GM19468 (cell line): ENCODE measurements at regions not wholly inside any gene's neighbourhood (a gene's known extent, or its start where the extent isn't known, plus 50 kb on each side); places are given as distances from the start of the nearest gene placed in this dataset.
"Not testable (repeated sequence)": the region's sequence is repeated elsewhere in the genome, so short reads cannot be mapped to it uniquely, and the experiment has no call there.

Source experiments
- ATAC-seq: cut with Tn5 transposase; IDR thresholded peaks from one replicate; pipeline ENCODE4 v1.9.1; 2021; ENCODE audit warnings: mild to moderate bottlenecking, moderate library complexity, moderate number of reproducible peaks; ENCODE audit not compliant: unreplicated experiment; ENCODE audit errors: extremely low read depth

DNA sequence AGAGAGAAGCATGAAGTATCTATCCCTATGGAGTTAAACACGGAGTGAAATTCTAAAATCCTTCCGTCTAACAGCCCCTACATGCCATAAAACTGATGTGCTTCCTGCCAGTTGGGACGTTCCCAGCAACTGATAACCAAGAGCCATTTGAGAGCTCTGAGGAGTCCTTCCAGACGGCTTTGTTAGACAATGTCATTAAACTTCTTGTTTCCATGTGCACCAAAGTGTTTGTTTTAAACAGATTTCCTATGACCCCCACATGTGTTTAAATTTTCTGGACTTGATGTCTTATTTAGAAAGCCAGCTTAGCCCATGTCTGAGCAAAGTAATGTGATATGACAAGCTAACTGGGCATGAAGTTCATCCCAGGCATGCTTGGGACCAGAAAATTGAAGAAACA, 57.2 kb upstream of the LPAR1 start:
- no peak for ATAC-seq

DNA sequence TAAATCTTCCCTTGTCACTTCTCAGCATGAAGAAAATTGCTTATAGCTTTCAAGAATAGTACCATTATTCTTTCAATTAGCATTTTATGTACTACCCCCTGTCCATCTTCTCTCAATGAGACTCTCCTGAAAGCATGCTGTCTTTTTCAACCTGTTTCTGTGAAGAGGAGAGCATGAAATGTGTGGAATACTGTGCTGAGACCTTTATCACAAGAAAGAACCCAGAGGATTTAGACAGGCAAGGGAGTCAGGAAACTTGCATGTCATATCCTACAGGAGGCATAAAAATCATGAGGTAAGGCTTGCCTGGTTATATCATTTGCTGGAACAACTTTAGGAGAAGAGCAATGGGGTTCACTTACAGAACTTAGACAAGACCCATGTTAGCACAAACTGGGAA, 56.7 kb upstream of the LPAR1 start:
- no peak for ATAC-seq

DNA sequence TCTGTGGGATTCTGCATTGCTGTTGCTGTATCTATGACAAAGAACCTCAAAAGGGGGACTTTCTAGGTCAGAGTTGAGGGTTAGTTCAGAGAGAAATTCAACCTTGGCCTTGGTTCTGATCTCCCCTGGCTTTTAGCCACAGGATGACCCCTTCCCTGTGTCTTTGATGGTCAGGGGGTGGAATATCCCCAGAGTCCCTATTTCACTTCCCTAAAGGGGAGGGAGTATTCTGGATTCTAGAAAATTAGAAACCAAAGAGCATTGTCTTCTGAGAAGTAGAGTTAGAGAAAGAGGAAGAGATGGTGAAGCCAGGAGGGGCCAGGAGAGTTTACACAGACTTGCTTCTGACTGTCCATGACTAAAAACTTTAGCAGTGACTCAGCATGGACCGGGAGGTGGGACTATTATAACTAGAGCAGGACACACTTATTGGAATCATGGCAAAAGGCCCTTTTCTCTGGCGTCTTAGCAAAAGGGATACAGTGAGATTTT, 56.2 kb upstream of the LPAR1 start:
- ATAC-seq = no peak

DNA sequence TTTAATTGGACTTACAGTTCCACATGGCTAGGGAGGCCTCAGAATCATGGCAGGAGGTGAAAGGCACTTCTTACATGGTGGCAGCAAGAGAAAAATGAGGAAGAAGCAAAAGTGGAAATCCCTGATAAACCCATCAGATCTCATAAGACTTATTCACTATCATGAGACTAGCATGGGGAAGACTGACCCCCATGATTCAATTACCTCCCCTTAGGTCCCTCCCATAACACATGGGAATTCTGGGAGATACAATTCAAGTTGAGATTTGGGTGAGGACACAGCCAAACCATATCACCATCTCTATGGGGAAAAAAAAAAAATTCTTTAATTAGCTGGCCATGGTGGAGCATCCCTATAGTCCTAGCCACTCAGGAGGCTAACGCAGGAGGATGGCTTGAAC, 53.9 kb upstream of the LPAR1 start:
- ATAC-seq = not testable (repeated sequence)
